Transverse colon (tissue), 4 donors: ENCODE measurements at regions not wholly inside any gene's neighbourhood (a gene's known extent, or its start where the extent isn't known, plus 50 kb on each side); places are given as distances from the start of the nearest gene placed in this dataset.

Experiments
- DNase-seq: peaks from one replicate; pipeline ENCODE4 v3.0.0-alpha.2; 2019
- H3K27ac ChIP-seq, 4 donors: fragments of 200-600 bp; sonication (generic); 2 replicates each; pipeline ENCODE4 v1.5.1; 2016 to 2018; ENCODE audit warnings: inconsistent platforms in 4 of 4
- H3K27me3 ChIP-seq: fragments of 200-600 bp; sonication (generic); 2 replicates; pipeline ENCODE4 v1.5.1; 2017; ENCODE audit warnings: inconsistent platforms
- H3K36me3 ChIP-seq, 4 donors: fragments of 200-600 bp; sonication (generic); 2 replicates each; pipeline ENCODE4 v1.5.1; 2017 to 2019; ENCODE audit warnings: inconsistent platforms in 4 of 4
- H3K4me1 ChIP-seq, 4 donors: fragments of 200-600 bp; sonication (generic); 2 replicates each; pipeline ENCODE4 v1.5.1; 2017 to 2020; ENCODE audit warnings: inconsistent platforms in 4 of 4
- H3K4me3 ChIP-seq, 4 donors: fragments of 200-600 bp; sonication (generic); 1 replicate in 1 of 4; 2 replicates in 3 of 4; pipeline versions ENCODE4 v1.5.1 to v1.6.1; 2017 to 2019; ENCODE audit warnings: inconsistent platforms in 4 of 4
- H3K9me3 ChIP-seq, 2 donors: fragments of 200-600 bp; sonication (generic); 2 replicates each; pipeline ENCODE4 v1.5.1; 2017 to 2019; ENCODE audit warnings: inconsistent platforms in 2 of 2
- CTCF ChIP-seq, 5 experiments: fragments of 200-600 bp in 3 of 5; fragments of 450-650 bp in 2 of 5; sonication (generic) in 3 of 5; IDR thresholded peaks; 1 replicate in 2 of 5; 2 replicates in 3 of 5; pipeline ENCODE4 v1.5.1; 2016 to 2017; ENCODE audit warnings: antibody characterized with exemption in 5 of 5, inconsistent platforms in 3 of 5, mild to moderate bottlenecking in 2 of 5, moderate library complexity in 1 of 5
- EP300 ChIP-seq: sonication (generic); formaldehyde crosslinking; IDR thresholded peaks from one replicate; pipeline ENCODE4 v1.6.1; 2017; ENCODE audit warnings: antibody characterized with exemption, low read depth
- POLR2A ChIP-seq: fragments of 450-650 bp; IDR thresholded peaks from one replicate; pipeline ENCODE4 v1.6.1; 2016; ENCODE audit warnings: antibody characterized with exemption, mild to moderate bottlenecking, moderate library complexity
- POLR2AphosphoS5 ChIP-seq, 3 donors: sonication (generic); formaldehyde crosslinking; IDR thresholded peaks; one replicate each; pipeline ENCODE4 v1.6.1; 2016; ENCODE audit warnings: antibody characterized with exemption in 3 of 3
- WGBS, 2 donors: methylation state at CpG; one replicate each; pipeline ENCODE4 v1.1.5; 2018; ENCODE audit warnings: low coverage in 1 of 2; 5-methylcytosine and 5-hydroxymethylcytosine counted together
- in situ Hi-C, 4 donors: fragments of 200-750 bp; cut with MboI; loops; one replicate each; pipeline versions ENCODE4 v1.15.0 to v1.15.1; 2017; ENCODE audit warnings: low sequenced_read_pairs in 3 of 4, low pct_ligation_motif_present in 1 of 4, low pct_unique_long_range_greater_than_20kb in 1 of 4
- intact Hi-C: fragments of 100-400 bp; cut with DNase I; formaldehyde crosslinking; loops from one replicate; pipeline ENCODE4 v1.15.1; 2023; ENCODE audit warnings: low total_unique reads

DNA sequence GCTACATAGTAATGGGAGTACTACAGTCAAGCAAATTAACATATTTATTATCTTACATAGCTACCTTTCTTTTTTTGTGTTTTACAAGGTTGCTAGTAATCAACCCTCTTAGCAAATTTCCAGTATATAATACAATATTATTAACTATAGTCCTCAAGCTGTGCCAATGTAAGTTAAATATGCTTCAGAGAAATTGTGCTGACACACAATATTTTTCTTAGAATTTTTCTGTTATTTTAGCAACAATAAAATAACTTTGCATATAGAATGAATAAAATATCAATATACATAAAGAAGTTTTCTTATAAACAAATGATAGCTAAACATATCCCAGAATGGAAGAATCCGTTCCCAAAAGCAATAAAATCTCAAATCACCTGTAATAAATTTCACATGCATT is 1605.1 kb downstream of the REEP3 start:
- TF ChIP-seq POLR2AphosphoS5 (IDR thresholded peaks at IDR 0.05) (no peak), EP300 (no peak), CTCF (IDR thresholded peaks at IDR 0.05) (no peak), POLR2A (no peak)
- 46 to 57% methylated on average over 1 of the region's 1 CpG for WGBS, 2 donors
- H3K27ac ChIP-seq = no peak overlapping the region
- no peaks in the 10 kb centered on the region for H3K4me1 ChIP-seq
- DNase-seq = no peak
- H3K36me3 ChIP-seq = no peaks in the 10 kb centered on the region
- in situ Hi-C loops = no loop called here
- H3K27me3 ChIP-seq = no peaks in the 10 kb centered on the region
- no peaks in the 10 kb centered on the region for H3K9me3 ChIP-seq
- intact Hi-C loops = no loop called here
- H3K4me3 ChIP-seq = no peak overlapping the region

- no peak for TF ChIP-seq POLR2AphosphoS5 (IDR thresholded peaks at IDR 0.05)
- no peak for TF ChIP-seq POLR2A
- TF ChIP-seq EP300 = no peak
- TF ChIP-seq CTCF (IDR thresholded peaks at IDR 0.05) = no peak
- 71 to 77% methylated on average over 2 of the region's 2 CpGs for WGBS, 2 donors
- Histone ChIP-seq H3K4me3 (no peak overlapping the region), H3K27me3 (no peaks in the 10 kb centered on the region), H3K9me3 (no peaks in the 10 kb centered on the region), H3K36me3 (no peaks in the 10 kb centered on the region), H3K27ac (no peak overlapping the region), H3K4me1 (no peaks in the 10 kb centered on the region)
- DNase-seq = no peak
- in situ Hi-C loops (no loop called here), intact Hi-C loops (no loop called here)
Measured at GRCh38 chr10:65128277-65128676, 1607.1 kb downstream of the REEP3 start.

DNA sequence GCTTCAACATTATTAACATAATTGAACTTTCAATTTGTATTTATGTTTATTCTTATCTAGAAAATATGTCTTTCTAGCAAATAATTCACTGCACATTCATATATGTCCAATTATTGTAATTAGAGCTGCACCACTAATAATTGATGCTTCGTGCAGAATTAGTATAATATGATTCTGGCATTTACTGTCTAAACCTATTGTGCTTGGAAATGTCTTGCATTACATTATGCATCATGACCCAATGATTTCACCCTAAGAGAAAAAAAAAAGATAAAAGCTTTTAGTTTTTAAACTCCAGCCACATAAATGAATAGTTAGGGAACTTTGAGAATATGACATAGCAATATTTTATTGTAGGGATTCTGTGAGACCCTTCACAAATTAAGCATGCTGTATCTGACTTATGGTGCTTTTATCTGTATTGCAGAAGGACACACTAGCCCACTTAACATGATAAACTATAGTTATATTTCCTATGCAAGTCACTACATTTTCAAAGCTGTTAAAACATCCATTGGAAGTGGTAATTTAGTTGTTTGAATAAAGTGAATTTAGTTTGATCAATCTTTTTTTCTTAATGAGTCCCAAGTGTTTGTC is 1609.1 kb downstream of the REEP3 start:
- Histone ChIP-seq H3K4me3 (no peak overlapping the region), H3K27ac (no peak overlapping the region), H3K4me1 (no peaks in the 10 kb centered on the region), H3K36me3 (no peaks in the 10 kb centered on the region), H3K27me3 (no peaks in the 10 kb centered on the region), H3K9me3 (no peaks in the 10 kb centered on the region)
- in situ Hi-C loops = no loop called here
- intact Hi-C loops = no loop called here
- TF ChIP-seq EP300 = no peak
- no peak for TF ChIP-seq POLR2A
- TF ChIP-seq CTCF (IDR thresholded peaks at IDR 0.05) = no peak
- no peak for TF ChIP-seq POLR2AphosphoS5 (IDR thresholded peaks at IDR 0.05)
- WGBS, 2 donors = 66 to 73% methylated on average over 1 of the region's 1 CpG
- DNase-seq = no peak

DNA sequence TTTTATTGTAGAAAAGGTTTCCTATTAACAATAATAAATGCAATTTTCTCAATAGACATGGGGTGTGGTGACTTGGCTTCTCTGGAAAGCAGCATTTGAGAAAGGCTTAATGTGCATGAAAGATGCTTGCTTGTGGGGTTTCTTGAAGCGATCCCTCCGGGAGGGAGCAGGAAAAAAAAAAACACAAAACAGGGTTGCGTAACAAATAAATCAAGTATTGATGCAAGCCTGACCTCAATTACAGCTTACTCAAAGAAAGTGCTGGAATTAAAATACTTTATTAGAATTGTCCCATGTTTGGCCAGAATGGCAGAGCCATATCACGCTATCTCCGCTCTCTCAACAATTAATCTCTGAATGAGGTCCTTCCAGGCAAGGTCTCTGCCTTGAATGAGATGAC is 1612.5 kb downstream of the REEP3 start:
- Histone ChIP-seq H3K9me3 (no peaks in the 10 kb centered on the region), H3K4me1 (no peaks in the 10 kb centered on the region), H3K27ac (no peak overlapping the region), H3K36me3 (no peaks in the 10 kb centered on the region), H3K4me3 (no peak overlapping the region), H3K27me3 (no peaks in the 10 kb centered on the region)
- TF ChIP-seq POLR2AphosphoS5 (IDR thresholded peaks at IDR 0.05) (no peak), EP300 (no peak), CTCF (IDR thresholded peaks at IDR 0.05) (no peak)
- DNase-seq = no peak
- intact Hi-C loops (no loop called here), in situ Hi-C loops (no loop called here)
- 92 to 100% methylated on average over 4 to 5 of the region's 5 CpGs for WGBS, 2 donors
